ENCODE measurements at regions not wholly inside any gene's neighbourhood (a gene's known extent, or its start where the extent isn't known, plus 50 kb on each side); places are given as distances from the start of the nearest gene placed in this dataset.

DNA sequence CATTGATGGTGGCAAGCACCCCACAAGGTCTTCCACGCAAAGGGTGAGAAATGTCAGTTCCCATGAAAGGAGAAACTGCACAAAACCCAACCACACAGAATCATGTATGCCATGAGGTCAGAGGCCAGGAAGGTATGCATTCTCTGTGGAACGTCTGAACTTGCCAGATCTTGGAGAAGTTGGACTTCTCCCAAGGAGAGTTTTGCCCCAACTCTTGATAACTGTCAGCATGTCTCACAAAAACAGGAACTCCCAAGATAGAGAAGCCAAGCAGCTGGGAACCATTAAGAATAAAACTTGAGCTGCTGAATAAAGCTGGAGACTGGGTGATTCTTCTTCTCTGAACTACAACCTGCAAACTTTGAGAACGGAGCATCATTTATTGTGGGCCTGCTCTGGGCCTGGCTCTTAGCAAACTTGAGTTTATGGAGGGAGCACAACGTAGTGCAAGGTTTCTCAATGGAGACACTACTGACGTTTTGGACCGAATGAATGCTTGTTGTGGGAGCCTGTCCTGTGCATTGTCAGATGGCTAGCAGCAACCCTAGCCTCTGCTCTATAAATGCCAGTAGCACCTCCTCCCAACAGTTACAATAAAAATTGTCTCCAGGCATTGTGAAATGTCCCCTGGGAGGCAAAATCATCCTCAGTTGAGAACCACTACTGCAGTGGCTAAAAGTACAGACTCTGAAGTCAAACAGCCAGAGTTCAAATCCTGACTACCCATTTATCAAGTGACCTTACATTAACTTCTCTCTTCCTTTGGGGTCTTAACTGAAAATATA lies 193.5 kb downstream of the ACTL7B start:
- H3K4me1 Mint-ChIP-seq: peaks cover 32% of the 10 kb centered on the region
- Histone ChIP-seq H3K9ac (ENCODE audit: insufficient read depth, low read length, poor library complexity, severe bottlenecking) (no peak overlapping the region), H3K4me1 (ENCODE audit: control insufficient read depth in 1 of 2, insufficient read depth in 2 of 2, low read length in 2 of 2) (peaks cover 8 to 21% of the 10 kb centered on the region in 2 donors), H3K27ac (ENCODE audit: low read depth in 1 of 2, low read length in 2 of 2) (no peak overlapping the region), H3K4me2 (replicated peaks; ENCODE audit: extremely low read depth, low read length, poor library complexity, severe bottlenecking) (no peak overlapping the region), H3K9me3 (replicated peaks in 1 of 2; ENCODE audit: control insufficient read depth in 1 of 2, insufficient read depth in 1 of 2, low read length in 2 of 2) (peaks cover 25 to 29% of the 10 kb centered on the region in 2 donors), H3K4me3 (replicated peaks in 1 of 3; ENCODE audit: low read depth in 2 of 3, low read length in 3 of 3) (no peak overlapping the region), H3K27me3 (ENCODE audit: control insufficient read depth in 2 of 2, insufficient read depth in 2 of 2, low read length in 2 of 2) (no peaks in the 10 kb centered on the region), H3K36me3 (replicated peaks in 1 of 2; ENCODE audit: control insufficient read depth in 1 of 2, insufficient read depth in 2 of 2, low read length in 2 of 2) (no peaks in the 10 kb centered on the region), H4K20me1 (ENCODE audit: insufficient read depth, low read length) (no peaks in the 10 kb centered on the region), H2AFZ (ENCODE audit: insufficient read depth, low read depth, low read length, poor library complexity, severe bottlenecking) (peak overlapping the region; percentile 15), H3K79me2 (ENCODE audit: insufficient read depth, low read length) (no peaks in the 10 kb centered on the region)
- 0% methylated on average over 1 of the region's 6 CpGs for WGBS (ENCODE audit: insufficient coverage)
- no peak overlapping the region for H3K4me3 Mint-ChIP-seq
- peaks cover 0 to 3% of the 10 kb centered on the region in 2 donors for H3K36me3 Mint-ChIP-seq
- H3K27ac Mint-ChIP-seq: peak overlapping the region in 1 of 7 donors; percentile 2
- H3K27me3 Mint-ChIP-seq (ENCODE audit: low read depth in 3 of 3): peaks cover 0 to 2% (median 0%) of the 10 kb centered on the region in 3 donors
- H3K9me3 Mint-ChIP-seq: peaks cover 14 to 33% (median 31%) of the 10 kb centered on the region in 7 donors
- intact Hi-C loops (cut with micrococcal nuclease): no loop called here
- TF ChIP-seq, protein P1, sequence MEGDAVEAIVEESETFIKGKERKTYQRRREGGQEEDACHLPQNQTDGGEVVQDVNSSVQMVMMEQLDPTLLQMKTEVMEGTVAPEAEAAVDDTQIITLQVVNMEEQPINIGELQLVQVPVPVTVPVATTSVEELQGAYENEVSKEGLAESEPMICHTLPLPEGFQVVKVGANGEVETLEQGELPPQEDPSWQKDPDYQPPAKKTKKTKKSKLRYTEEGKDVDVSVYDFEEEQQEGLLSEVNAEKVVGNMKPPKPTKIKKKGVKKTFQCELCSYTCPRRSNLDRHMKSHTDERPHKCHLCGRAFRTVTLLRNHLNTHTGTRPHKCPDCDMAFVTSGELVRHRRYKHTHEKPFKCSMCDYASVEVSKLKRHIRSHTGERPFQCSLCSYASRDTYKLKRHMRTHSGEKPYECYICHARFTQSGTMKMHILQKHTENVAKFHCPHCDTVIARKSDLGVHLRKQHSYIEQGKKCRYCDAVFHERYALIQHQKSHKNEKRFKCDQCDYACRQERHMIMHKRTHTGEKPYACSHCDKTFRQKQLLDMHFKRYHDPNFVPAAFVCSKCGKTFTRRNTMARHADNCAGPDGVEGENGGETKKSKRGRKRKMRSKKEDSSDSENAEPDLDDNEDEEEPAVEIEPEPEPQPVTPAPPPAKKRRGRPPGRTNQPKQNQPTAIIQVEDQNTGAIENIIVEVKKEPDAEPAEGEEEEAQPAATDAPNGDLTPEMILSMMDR (IDR thresholded peaks at IDR 0.05): no peak
- DNase-seq: no peak

DNA sequence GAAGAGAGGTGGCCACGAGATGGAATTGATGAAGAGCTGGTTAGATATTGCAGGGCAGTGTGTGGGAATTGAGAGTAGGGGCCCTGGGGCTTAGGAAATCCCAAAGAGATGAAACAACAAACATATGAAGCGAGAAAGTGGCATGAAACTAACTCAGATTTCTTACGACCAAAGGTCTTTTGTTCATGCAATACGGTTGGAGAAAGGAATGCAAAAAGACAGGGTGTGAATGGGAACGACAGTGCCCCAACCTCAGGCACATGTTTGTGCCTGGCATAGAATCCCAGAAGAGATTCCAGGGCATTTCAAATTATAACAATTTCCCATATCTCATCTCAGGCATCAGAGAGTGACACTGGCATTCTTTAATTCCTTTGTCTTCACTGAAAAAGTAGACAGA lies 199.2 kb downstream of the ACTL7B start:
- DNase-seq: no peak
- Histone ChIP-seq H4K20me1 (ENCODE audit: insufficient read depth, low read length) (no peaks in the 10 kb centered on the region), H3K9me3 (replicated peaks in 1 of 2; ENCODE audit: control insufficient read depth in 1 of 2, insufficient read depth in 1 of 2, low read length in 2 of 2) (peaks cover 25 to 29% of the 10 kb centered on the region in 2 donors), H3K27me3 (ENCODE audit: control insufficient read depth in 2 of 2, insufficient read depth in 2 of 2, low read length in 2 of 2) (no peaks in the 10 kb centered on the region), H2AFZ (ENCODE audit: insufficient read depth, low read depth, low read length, poor library complexity, severe bottlenecking) (peak overlapping the region; percentile 32), H3K79me2 (ENCODE audit: insufficient read depth, low read length) (no peaks in the 10 kb centered on the region), H3K9ac (ENCODE audit: insufficient read depth, low read length, poor library complexity, severe bottlenecking) (no peak overlapping the region), H3K4me2 (replicated peaks; ENCODE audit: extremely low read depth, low read length, poor library complexity, severe bottlenecking) (no peak overlapping the region), H3K27ac (ENCODE audit: low read depth in 1 of 2, low read length in 2 of 2) (no peak overlapping the region), H3K4me3 (replicated peaks in 1 of 3; ENCODE audit: low read depth in 2 of 3, low read length in 3 of 3) (no peak overlapping the region), H3K36me3 (replicated peaks in 1 of 2; ENCODE audit: control insufficient read depth in 1 of 2, insufficient read depth in 2 of 2, low read length in 2 of 2) (no peaks in the 10 kb centered on the region), H3K4me1 (ENCODE audit: control insufficient read depth in 1 of 2, insufficient read depth in 2 of 2, low read length in 2 of 2) (peaks cover 5 to 23% of the 10 kb centered on the region in 2 donors)
- Mint-ChIP-seq H3K27me3 (ENCODE audit: low read depth in 3 of 3) (no peaks in the 10 kb centered on the region), H3K4me3 (no peak overlapping the region), H3K36me3 (peaks cover 0 to 3% of the 10 kb centered on the region in 2 donors), H3K9me3 (peaks cover 14 to 34% (median 29%) of the 10 kb centered on the region in 7 donors), H3K27ac (peak overlapping the region in 1 of 7 donors; percentile 4), H3K4me1 (peaks cover 27% of the 10 kb centered on the region)
- WGBS (ENCODE audit: insufficient coverage): 89% methylated on average over 4 of the region's 5 CpGs
- TF ChIP-seq, protein P1 (IDR thresholded peaks at IDR 0.05): no peak
- intact Hi-C loops (cut with micrococcal nuclease): loop anchor here in 1 of 2 donors (5.0 kb wide), 1 partner anchor 49 kb away; no protein-coding TSS in a partner anchor

All from CD14-positive monocyte (primary cell).